OCI-LY3 (cell line): ENCODE measurements at regions not wholly inside any gene's neighbourhood (a gene's known extent, or its start where the extent isn't known, plus 50 kb on each side); places are given as distances from the start of the nearest gene placed in this dataset.

Experiments used
- EZH2phosphoT487 ChIP-seq: fragments of 200-600 bp; shearing (Covaris generic); IDR thresholded peaks from 2 replicates; pipeline ENCODE4 v1.6.1; 2018; ENCODE audit warnings: antibody characterized with exemption, mixed run types, low read depth
- TF ChIP-seq, protein P1 (sequence below): fragments of 200-600, 300-600 bp; sonication (generic); IDR thresholded peaks from 2 replicates; pipeline ENCODE4 v1.5.1; 2014; ENCODE audit warnings: antibody characterized with exemption, low read length, low read depth

DNA sequence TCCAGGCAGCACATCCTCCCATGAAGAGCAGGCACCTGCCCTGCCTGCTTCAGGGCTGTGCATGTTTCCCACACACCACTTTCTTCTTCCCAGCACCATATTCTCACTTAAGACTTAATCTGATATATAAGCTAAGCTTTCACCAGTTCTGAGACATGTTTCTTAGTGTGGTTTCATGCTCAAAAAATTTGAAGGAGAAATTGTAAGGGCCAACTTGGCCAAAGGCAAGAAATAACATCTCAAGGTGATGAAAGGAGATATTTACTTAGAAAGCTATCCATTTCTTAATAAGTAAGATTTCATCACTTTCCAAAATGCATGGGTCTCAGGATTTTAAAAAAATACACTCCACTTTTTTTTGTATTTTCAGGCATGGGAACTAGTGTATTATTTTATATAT is 468.1 kb upstream of the AKR1E2 start:
- TF ChIP-seq, protein P1, sequence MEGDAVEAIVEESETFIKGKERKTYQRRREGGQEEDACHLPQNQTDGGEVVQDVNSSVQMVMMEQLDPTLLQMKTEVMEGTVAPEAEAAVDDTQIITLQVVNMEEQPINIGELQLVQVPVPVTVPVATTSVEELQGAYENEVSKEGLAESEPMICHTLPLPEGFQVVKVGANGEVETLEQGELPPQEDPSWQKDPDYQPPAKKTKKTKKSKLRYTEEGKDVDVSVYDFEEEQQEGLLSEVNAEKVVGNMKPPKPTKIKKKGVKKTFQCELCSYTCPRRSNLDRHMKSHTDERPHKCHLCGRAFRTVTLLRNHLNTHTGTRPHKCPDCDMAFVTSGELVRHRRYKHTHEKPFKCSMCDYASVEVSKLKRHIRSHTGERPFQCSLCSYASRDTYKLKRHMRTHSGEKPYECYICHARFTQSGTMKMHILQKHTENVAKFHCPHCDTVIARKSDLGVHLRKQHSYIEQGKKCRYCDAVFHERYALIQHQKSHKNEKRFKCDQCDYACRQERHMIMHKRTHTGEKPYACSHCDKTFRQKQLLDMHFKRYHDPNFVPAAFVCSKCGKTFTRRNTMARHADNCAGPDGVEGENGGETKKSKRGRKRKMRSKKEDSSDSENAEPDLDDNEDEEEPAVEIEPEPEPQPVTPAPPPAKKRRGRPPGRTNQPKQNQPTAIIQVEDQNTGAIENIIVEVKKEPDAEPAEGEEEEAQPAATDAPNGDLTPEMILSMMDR, result no peak
- TF ChIP-seq EZH2phosphoT487, result no peak
